ENCODE measurements at regions not wholly inside any gene's neighbourhood (a gene's known extent, or its start where the extent isn't known, plus 50 kb on each side); places are given as distances from the start of the nearest gene placed in this dataset.

DNA sequence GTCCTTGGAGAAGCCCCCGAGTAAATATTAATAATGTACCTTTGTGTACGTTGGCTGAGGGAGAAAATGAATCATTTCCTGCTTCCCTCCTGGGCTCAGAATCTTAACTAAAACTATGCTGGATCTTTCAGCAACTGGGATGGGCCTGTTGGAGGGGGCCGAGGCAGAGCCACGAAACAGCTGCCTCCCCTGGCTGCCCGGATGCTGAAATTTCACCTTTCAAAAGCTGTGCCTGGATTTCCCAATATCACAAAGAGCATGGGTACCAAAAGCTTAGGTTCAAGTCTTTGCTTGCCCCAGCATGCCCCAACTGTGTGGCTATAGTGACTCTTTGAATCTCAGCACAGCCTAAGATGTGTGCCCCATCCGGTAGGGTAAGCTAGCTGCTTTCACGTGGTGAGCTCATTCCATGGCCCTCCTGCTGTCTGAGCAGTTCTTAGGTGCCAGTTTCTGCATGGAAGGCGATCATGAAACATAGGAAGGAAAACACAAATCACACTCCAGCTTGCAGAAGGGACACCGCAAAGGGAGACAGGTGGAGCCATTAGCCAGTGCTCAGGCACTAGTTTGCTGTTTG is 473.5 kb downstream of the PTPRU start:
- H3K4me3 ChIP-seq: no peak overlapping the region
- H3K4me1 ChIP-seq: peaks cover 0 to 19% (median 13%) of the 10 kb centered on the region in 4 donors
- no peaks in the 10 kb centered on the region for H3K36me3 ChIP-seq
- H3K27me3 ChIP-seq: peaks cover 0 to 57% (median 0%) of the 10 kb centered on the region in 4 donors
- DNase-seq (ENCODE audit: extremely low spot score): no peak
- intact Hi-C loops (cut with DNase I): no loop called here
- WGBS: 46% methylated on average over 9 of the region's 9 CpGs
- TF ChIP-seq POLR2AphosphoS5 (IDR thresholded peaks at IDR 0.05) (no peak), EP300 (IDR thresholded peaks at IDR 0.05) (no peak), POLR2A (IDR thresholded peaks at IDR 0.05; ENCODE audit: low read depth) (no peak)
- TF ChIP-seq, protein P1, sequence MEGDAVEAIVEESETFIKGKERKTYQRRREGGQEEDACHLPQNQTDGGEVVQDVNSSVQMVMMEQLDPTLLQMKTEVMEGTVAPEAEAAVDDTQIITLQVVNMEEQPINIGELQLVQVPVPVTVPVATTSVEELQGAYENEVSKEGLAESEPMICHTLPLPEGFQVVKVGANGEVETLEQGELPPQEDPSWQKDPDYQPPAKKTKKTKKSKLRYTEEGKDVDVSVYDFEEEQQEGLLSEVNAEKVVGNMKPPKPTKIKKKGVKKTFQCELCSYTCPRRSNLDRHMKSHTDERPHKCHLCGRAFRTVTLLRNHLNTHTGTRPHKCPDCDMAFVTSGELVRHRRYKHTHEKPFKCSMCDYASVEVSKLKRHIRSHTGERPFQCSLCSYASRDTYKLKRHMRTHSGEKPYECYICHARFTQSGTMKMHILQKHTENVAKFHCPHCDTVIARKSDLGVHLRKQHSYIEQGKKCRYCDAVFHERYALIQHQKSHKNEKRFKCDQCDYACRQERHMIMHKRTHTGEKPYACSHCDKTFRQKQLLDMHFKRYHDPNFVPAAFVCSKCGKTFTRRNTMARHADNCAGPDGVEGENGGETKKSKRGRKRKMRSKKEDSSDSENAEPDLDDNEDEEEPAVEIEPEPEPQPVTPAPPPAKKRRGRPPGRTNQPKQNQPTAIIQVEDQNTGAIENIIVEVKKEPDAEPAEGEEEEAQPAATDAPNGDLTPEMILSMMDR (IDR thresholded peaks at IDR 0.05): no peak
- H3K27ac ChIP-seq (replicated peaks in 1 of 4): no peak overlapping the region
- no peaks in the 10 kb centered on the region for H3K9me3 ChIP-seq

DNA sequence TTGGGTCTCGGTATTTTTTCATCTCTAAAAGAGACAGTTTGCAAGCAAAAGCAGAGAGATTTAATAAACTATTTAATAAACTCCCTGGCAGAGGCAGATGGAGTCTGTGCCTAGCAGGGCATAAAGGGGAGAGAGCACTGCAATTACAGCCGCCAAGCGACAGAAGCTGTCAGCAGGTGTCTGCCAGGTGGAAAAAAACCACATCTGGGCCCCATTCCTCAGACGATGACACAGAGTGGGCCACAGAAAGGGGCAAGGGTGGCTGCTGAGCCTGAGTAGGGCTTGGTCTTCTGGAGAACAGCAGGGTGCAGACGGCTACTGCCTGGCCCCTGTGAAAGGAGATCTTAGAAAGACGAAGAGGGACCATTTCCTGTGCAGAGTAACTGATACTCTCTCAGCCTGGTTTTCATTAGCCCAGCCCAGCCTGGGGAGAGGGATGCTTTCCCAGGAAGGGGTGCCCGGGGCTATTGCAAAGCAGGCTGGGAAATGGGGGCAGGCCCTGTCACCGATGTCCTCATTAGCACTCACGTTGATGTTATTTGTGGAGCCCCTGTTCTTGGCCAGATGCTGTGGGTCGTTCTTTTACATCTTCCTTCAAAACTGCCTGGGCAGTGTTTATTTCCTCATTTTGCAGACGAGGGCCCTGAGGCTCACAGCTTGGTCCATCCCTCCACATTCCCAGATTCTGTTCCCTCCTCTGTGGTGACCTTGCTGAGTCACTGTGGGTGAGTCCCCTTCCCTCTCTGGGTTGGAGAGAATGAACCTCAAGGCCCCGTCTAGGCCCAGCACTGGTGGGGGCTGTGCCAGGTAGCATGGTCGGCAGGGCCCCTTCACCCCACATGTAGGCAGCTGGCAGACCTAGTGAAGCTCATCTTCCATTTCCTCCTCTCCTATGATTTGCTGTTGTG is 472.7 kb downstream of the PTPRU start:
- H3K36me3 ChIP-seq: no peaks in the 10 kb centered on the region
- H3K4me1 ChIP-seq: peaks cover 0 to 19% (median 13%) of the 10 kb centered on the region in 4 donors
- H3K4me3 ChIP-seq: no peak overlapping the region
- intact Hi-C loops (cut with DNase I): no loop called here
- no peak for TF ChIP-seq POLR2AphosphoS5 (IDR thresholded peaks at IDR 0.05)
- no peak for TF ChIP-seq EP300 (IDR thresholded peaks at IDR 0.05)
- TF ChIP-seq, protein P1 (IDR thresholded peaks at IDR 0.05): no peak
- no peak for TF ChIP-seq POLR2A (IDR thresholded peaks at IDR 0.05; ENCODE audit: low read depth)
- H3K27ac ChIP-seq (replicated peaks in 1 of 4): no peak overlapping the region
- no peak for DNase-seq (ENCODE audit: extremely low spot score)
- WGBS: 42% methylated on average over 13 of the region's 13 CpGs
- H3K9me3 ChIP-seq: no peaks in the 10 kb centered on the region
- H3K27me3 ChIP-seq: peaks cover 0 to 59% (median 0%) of the 10 kb centered on the region in 4 donors

DNA sequence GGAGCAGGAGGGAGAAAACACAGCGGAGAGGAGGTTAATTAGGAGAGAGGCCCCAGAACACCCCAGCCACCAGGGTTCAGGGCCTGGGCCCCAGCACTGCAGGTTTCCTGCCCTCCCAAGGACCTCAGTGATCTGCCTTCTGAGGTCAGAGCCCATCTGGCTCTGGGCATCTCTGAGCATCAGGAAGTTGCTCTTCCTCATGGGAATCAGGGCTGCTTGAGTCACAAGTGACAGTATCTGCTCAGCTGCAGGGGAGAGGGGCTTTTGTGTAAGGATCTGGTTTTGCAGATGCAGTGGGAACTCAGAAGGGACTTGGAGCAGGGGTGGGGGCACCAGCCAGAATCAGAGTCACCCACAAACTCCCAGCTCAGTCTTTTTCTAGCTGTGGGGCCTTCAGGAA is 472.1 kb downstream of the PTPRU start:
- H3K27me3 ChIP-seq: peaks cover 0 to 66% (median 0%) of the 10 kb centered on the region in 4 donors
- peaks cover 0 to 19% (median 13%) of the 10 kb centered on the region in 4 donors for H3K4me1 ChIP-seq
- no peak overlapping the region for H3K4me3 ChIP-seq
- 81% methylated on average over 1 of the region's 1 CpG for WGBS
- no peak for DNase-seq (ENCODE audit: extremely low spot score)
- H3K27ac ChIP-seq (replicated peaks in 1 of 4): no peak overlapping the region
- intact Hi-C loops (cut with DNase I): no loop called here
- no peaks in the 10 kb centered on the region for H3K9me3 ChIP-seq
- TF ChIP-seq EP300 (IDR thresholded peaks at IDR 0.05) (no peak), POLR2A (IDR thresholded peaks at IDR 0.05; ENCODE audit: low read depth) (no peak), POLR2AphosphoS5 (IDR thresholded peaks at IDR 0.05) (no peak)
- TF ChIP-seq, protein P1 (IDR thresholded peaks at IDR 0.05): no peak
- no peaks in the 10 kb centered on the region for H3K36me3 ChIP-seq

DNA sequence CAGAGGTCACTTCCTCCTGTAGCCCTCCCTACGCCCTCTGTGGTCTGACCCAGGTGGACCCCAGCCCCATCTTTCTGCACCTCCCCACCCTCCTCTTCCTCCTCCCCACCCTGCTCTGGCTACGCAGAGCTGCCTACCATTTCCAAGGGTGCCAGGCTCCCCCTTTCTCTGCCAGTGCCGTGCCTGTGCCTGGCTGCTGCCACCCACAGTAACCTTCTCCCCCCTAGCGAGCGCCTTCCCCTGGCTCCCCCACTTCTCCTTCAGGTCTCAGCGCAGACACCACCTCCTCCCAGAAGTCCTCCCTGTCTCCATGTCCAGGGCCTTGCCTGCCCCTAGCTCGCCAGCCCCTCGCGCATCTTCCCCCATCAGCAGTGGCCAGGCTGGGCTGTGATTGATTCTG is 471.5 kb downstream of the PTPRU start:
- intact Hi-C loops (cut with DNase I): no loop called here
- H3K27ac ChIP-seq (replicated peaks in 1 of 4): no peak overlapping the region
- H3K9me3 ChIP-seq: no peaks in the 10 kb centered on the region
- H3K36me3 ChIP-seq: no peaks in the 10 kb centered on the region
- TF ChIP-seq POLR2AphosphoS5 (IDR thresholded peaks at IDR 0.05) (no peak), EP300 (IDR thresholded peaks at IDR 0.05) (no peak)
- TF ChIP-seq, protein P1 (IDR thresholded peaks at IDR 0.05): no peak
- peaks cover 0 to 68% (median 0%) of the 10 kb centered on the region in 4 donors for H3K27me3 ChIP-seq
- H3K4me1 ChIP-seq: peaks cover 0 to 19% (median 13%) of the 10 kb centered on the region in 4 donors
- 87% methylated on average over 9 of the region's 9 CpGs for WGBS
- no peak overlapping the region for H3K4me3 ChIP-seq
- no peak for DNase-seq (ENCODE audit: extremely low spot score)

Data from esophagus muscularis mucosa (tissue), 4 donors.